ENCODE measurements at regions not wholly inside any gene's neighbourhood (a gene's known extent, or its start where the extent isn't known, plus 50 kb on each side); places are given as distances from the start of the nearest gene placed in this dataset.

DNA sequence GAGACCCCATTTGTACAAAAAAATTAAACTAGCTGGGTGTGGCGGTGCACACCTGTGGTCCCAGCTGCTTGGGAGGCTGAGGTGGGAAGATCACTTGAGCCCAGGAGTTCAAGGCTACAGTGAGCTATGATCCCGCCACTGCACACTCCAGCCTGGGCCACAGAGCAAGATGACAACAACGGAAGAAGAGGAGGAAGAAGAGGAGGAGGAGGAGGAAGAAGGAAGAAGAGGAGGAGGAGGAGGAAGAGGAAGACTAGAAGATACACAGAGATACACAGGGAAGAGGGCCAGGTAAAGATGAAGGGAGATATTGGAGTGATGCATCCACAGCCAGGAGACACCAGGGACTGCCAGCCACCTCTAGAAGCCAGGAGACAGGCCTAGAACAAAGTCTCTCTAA lies 75.7 kb upstream of the PTER start:
- TF ChIP-seq, protein P1, sequence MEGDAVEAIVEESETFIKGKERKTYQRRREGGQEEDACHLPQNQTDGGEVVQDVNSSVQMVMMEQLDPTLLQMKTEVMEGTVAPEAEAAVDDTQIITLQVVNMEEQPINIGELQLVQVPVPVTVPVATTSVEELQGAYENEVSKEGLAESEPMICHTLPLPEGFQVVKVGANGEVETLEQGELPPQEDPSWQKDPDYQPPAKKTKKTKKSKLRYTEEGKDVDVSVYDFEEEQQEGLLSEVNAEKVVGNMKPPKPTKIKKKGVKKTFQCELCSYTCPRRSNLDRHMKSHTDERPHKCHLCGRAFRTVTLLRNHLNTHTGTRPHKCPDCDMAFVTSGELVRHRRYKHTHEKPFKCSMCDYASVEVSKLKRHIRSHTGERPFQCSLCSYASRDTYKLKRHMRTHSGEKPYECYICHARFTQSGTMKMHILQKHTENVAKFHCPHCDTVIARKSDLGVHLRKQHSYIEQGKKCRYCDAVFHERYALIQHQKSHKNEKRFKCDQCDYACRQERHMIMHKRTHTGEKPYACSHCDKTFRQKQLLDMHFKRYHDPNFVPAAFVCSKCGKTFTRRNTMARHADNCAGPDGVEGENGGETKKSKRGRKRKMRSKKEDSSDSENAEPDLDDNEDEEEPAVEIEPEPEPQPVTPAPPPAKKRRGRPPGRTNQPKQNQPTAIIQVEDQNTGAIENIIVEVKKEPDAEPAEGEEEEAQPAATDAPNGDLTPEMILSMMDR (IDR thresholded peaks at IDR 0.05; ENCODE audit: insufficient read depth, low read depth, low read length, missing control alignments): no peak
- H3K4me3 ChIP-seq (ENCODE audit: low read depth, low read length): no peak overlapping the region
- no peak for DNase-seq (ENCODE audit: low read depth)

DNA sequence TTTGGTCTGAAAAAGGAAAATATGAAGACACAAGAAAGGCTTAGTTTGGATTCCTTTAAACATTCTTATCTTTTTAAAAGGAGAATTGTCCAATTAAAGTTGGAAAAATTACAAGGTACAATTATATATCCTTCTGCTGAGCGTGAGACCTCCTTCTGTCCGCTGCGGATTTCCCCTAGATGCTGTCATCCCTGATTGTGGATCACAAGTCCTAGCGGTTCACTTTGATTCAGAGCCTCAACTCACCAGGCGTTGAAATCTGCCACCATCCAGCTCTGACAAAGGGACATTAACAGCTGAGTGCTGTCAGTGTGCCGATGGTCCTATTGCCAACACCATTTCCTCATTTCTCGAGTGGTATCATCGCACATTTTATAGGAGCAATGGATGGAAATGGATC lies 73.1 kb upstream of the PTER start:
- TF ChIP-seq, protein P1 (IDR thresholded peaks at IDR 0.05; ENCODE audit: insufficient read depth, low read depth, low read length, missing control alignments): no peak
- no peak for DNase-seq (ENCODE audit: low read depth)
- H3K4me3 ChIP-seq (ENCODE audit: low read depth, low read length): no peak overlapping the region

DNA sequence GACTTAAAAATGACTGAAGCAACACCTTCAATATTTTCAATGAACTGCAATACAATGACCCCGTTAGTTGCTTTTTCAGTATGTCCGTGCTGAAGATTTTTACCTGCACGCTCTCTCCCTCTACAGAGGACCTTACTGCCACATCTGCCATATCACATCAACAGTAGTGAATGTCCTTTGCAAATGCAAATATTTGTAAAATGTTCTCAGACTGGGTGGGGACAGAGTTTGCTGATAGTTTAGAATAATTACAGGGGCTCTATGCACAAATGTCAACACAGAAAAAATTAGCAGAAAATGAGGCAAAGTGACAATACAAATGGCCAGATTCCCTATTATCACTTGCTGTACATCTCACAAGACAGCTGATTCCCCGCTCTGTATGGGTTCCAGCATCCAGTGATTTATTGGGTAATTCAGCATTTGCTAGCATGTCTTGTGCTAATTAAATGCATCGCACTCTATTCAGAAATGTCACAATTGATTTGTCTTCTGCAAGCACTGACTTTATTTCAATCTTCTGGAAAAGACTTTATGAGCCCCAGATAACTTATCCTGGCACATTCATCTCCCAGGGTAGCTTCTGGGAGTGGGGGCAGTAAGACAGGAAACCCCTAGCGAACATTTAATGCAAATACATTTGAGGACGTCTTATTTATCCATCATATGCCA lies 69.1 kb upstream of the PTER start:
- H3K4me3 ChIP-seq (ENCODE audit: low read depth, low read length): no peak overlapping the region
- TF ChIP-seq, protein P1 (IDR thresholded peaks at IDR 0.05; ENCODE audit: insufficient read depth, low read depth, low read length, missing control alignments): no peak
- no peak for DNase-seq (ENCODE audit: low read depth)

DNA sequence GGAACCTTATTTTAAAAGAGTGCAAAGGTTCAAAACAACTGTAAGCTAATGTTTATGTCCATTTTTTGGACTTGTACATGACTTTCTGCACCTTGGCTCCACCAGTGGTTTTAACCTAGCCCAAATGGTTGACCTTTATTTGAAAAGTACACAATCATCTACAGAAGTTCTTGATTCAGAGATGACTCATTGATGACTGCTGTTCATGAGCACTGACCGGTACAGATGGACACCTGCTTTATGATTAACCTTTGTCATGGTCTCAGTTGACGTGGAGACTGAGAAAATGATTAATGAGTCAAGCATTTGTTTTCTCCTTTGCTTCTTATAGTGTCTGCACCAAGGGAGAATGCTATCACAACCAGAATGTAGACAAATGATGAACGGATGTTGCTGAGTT lies 55.7 kb upstream of the PTER start:
- DNase-seq (ENCODE audit: low read depth): peak; percentile 15
- TF ChIP-seq, protein P1 (IDR thresholded peaks at IDR 0.05; ENCODE audit: insufficient read depth, low read depth, low read length, missing control alignments): no peak
- no peak overlapping the region for H3K4me3 ChIP-seq (ENCODE audit: low read depth, low read length)

DNA sequence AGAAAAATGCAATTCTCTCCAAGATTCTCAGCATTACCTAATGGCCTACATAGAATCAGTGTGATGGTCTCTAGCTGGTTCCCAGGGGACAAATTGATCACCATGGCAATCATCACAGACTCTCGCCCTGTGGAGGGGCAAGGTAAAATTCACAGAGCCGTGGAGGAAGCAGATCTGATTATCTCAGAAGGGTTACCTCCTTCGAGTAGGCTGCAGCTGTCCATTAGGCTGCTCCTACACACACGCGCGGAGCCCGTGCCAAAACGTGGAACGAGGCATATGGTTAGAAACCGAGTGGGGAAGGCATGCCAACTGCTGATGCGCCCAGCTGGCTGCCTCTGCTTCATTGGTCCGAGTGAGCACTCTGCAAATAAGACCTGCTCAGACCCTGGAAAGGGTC lies 52.8 kb upstream of the PTER start:
- no peak overlapping the region for H3K4me3 ChIP-seq (ENCODE audit: low read depth, low read length)
- TF ChIP-seq, protein P1 (IDR thresholded peaks at IDR 0.05; ENCODE audit: insufficient read depth, low read depth, low read length, missing control alignments): no peak
- no peak for DNase-seq (ENCODE audit: low read depth)

DNA sequence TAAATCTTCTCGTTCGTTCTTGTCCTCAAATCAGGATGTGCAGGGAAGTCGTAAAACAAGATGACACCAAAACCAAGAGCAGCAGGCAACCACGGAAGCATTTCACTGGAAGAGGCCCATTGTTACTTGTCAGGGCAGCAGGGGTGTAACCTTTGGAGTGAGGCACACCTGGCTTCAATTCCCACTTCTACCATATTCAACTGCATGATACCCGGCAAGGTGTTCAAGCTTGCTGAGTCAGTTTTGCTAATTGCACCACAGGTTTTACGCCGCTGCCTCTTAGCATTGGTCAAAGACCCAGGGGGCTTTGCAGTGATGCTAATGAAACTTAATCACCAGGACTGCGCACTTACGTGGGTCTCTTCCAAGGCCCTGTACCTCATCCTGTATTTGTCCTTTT lies 50.0 kb upstream of the PTER start:
- DNase-seq (ENCODE audit: low read depth): no peak
- TF ChIP-seq, protein P1 (IDR thresholded peaks at IDR 0.05; ENCODE audit: insufficient read depth, low read depth, low read length, missing control alignments): no peak
- no peak overlapping the region for H3K4me3 ChIP-seq (ENCODE audit: low read depth, low read length)

Measured in GM12865 (cell line).